RWPE2 (cell line): ENCODE measurements at regions not wholly inside any gene's neighbourhood (a gene's known extent, or its start where the extent isn't known, plus 50 kb on each side); places are given as distances from the start of the nearest gene placed in this dataset.

Experiments used
- ATAC-seq: fragments of 200-7000 bp; cut with Tn5 transposase; 3 replicates; pipeline ENCODE4 v1.9.1; 2021; ENCODE audit warnings: low read depth
- DNase-seq: peaks from one replicate; pipeline ENCODE4 v3.0.0-alpha.2; 2020; ENCODE audit warnings: low spot score
- H3K27ac ChIP-seq: fragments of 450-650 bp; 2 replicates; pipeline ENCODE4 v1.5.1; 2017; ENCODE audit warnings: mild to moderate bottlenecking; ENCODE audit not compliant: poor library complexity, severe bottlenecking
- H3K27me3 ChIP-seq: fragments of 250-450 bp; sonication (Bioruptor Pico); 2 replicates; pipeline ENCODE4 v1.5.1; 2021; ENCODE audit warnings: mild to moderate bottlenecking, moderate library complexity; ENCODE audit not compliant: insufficient read depth, poor library complexity, severe bottlenecking
- H3K36me3 ChIP-seq: fragments of 250-450 bp; sonication (Bioruptor Pico); 2 replicates; pipeline ENCODE4 v1.5.1; 2020; ENCODE audit warnings: low read depth, mild to moderate bottlenecking, moderate library complexity
- H3K4me1 ChIP-seq: fragments of 250-450 bp; sonication (Bioruptor Pico); 2 replicates; pipeline ENCODE4 v1.5.1; 2021; ENCODE audit warnings: mild to moderate bottlenecking, moderate library complexity; ENCODE audit not compliant: insufficient read depth, poor library complexity, severe bottlenecking
- H3K4me3 ChIP-seq: fragments of 250-450 bp; sonication (Bioruptor Pico); 2 replicates; pipeline ENCODE4 v1.5.1; 2021; ENCODE audit warnings: mild to moderate bottlenecking, moderate library complexity; ENCODE audit not compliant: severe bottlenecking
- H3K9me3 ChIP-seq: fragments of 250-450 bp; sonication (Bioruptor Pico); 2 replicates; pipeline ENCODE4 v1.5.1; 2021; ENCODE audit warnings: mild to moderate bottlenecking, moderate library complexity; ENCODE audit not compliant: severe bottlenecking
- TF ChIP-seq, protein P1 (sequence below): fragments of 450-650 bp; IDR thresholded peaks from one replicate; pipeline ENCODE4 v1.5.1; 2017; ENCODE audit warnings: mild to moderate bottlenecking, moderate library complexity; ENCODE audit not compliant: poor library complexity, severe bottlenecking

DNA sequence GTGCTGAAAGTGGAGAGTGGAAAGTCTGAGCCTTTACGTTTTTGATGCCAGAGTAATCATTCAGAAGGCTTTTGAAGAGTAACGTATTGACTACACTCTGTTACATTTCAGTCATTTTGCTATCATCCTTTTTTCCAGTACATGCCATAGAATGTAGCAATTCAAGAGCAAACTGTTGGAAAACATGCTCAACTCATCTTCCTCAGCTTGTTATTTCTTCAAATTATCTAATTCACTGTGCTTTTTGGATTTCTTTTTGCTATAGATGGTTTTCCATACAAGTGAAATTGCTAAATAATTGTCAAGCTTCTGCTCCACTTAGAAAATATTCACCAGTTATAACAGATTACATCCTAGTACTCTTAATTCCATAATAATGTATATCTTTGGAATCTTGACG, 129.9 kb upstream of the CLEC14A start:
- no peak overlapping the region for H3K27ac ChIP-seq
- TF ChIP-seq, protein P1, sequence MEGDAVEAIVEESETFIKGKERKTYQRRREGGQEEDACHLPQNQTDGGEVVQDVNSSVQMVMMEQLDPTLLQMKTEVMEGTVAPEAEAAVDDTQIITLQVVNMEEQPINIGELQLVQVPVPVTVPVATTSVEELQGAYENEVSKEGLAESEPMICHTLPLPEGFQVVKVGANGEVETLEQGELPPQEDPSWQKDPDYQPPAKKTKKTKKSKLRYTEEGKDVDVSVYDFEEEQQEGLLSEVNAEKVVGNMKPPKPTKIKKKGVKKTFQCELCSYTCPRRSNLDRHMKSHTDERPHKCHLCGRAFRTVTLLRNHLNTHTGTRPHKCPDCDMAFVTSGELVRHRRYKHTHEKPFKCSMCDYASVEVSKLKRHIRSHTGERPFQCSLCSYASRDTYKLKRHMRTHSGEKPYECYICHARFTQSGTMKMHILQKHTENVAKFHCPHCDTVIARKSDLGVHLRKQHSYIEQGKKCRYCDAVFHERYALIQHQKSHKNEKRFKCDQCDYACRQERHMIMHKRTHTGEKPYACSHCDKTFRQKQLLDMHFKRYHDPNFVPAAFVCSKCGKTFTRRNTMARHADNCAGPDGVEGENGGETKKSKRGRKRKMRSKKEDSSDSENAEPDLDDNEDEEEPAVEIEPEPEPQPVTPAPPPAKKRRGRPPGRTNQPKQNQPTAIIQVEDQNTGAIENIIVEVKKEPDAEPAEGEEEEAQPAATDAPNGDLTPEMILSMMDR: no peak
- DNase-seq: no peak
- no peaks in the 10 kb centered on the region for H3K4me1 ChIP-seq
- no peaks in the 10 kb centered on the region for H3K9me3 ChIP-seq
- H3K4me3 ChIP-seq: no peak overlapping the region
- H3K36me3 ChIP-seq: no peaks in the 10 kb centered on the region
- no peaks in the 10 kb centered on the region for H3K27me3 ChIP-seq
- no peak for ATAC-seq

DNA sequence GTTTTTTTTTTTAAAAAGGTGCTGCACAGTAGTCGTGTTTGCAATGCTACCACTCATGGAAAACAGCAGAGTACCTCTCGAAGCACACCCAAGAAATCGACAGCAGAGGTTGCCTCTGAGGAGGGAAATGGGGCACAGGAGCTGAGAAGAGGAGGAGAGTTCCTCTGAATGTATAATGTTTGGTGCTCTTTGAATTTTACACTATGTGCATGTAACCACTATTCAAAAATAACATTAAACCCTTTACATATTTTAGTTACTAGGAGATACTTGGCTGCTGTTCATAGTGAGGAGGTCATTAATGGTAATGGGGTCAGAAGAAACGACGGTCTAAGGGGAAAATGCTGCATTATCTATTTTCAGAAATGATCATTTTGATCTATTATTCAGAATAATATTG, 129.4 kb upstream of the CLEC14A start:
- H3K4me1 ChIP-seq: no peaks in the 10 kb centered on the region
- ATAC-seq (no peak), DNase-seq (no peak)
- H3K27ac ChIP-seq: no peak overlapping the region
- H3K36me3 ChIP-seq: no peaks in the 10 kb centered on the region
- no peaks in the 10 kb centered on the region for H3K9me3 ChIP-seq
- H3K27me3 ChIP-seq: no peaks in the 10 kb centered on the region
- TF ChIP-seq, protein P1: no peak
- H3K4me3 ChIP-seq: no peak overlapping the region

DNA sequence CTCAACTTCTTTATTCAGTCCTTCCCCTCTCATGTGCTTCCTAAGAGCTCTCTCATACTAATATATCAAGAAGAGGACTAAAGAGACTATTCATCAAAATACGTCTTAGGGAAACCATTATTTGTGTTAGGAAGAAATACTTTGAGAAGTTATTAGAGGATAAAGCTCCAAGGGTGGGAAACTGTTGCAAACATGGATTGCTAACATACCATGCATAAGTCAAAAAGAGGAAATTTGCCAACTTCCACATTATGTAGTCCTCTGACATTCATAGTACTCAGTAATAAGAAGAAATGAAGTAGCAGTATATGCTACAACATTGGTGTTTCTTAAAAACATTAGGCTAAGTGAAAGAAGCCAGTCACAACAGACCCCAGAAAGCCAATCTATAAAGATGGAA, 128.8 kb upstream of the CLEC14A start:
- ATAC-seq (no peak), DNase-seq (no peak)
- Histone ChIP-seq H3K9me3 (no peaks in the 10 kb centered on the region), H3K4me3 (no peak overlapping the region), H3K4me1 (no peaks in the 10 kb centered on the region), H3K27ac (no peak overlapping the region), H3K27me3 (no peaks in the 10 kb centered on the region), H3K36me3 (no peaks in the 10 kb centered on the region)
- TF ChIP-seq, protein P1: no peak

DNA sequence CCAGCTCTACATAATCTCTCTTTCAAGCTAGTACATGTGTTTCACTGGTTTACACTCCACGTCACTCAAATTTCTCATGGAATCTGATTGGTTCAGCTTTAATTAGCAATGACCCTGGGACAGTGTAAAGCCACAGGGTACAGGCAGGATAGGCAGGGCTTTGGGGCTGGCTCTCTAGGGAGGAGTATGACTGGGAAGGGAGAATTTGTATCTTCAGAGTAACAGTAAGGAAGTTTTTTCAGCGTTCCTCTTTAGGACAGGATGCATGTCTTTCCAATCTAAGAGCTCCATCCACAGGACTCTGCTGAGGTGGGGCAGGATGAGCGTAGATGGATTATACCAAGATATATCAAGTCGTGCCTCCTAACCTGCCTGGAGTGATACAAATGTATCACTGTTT, 112.0 kb upstream of the CLEC14A start:
- ATAC-seq (no peak; the same call in 2 of the 3 replicates), DNase-seq (no peak)
- no peaks in the 10 kb centered on the region for H3K36me3 ChIP-seq
- H3K4me1 ChIP-seq: no peaks in the 10 kb centered on the region
- H3K4me3 ChIP-seq: no peak overlapping the region
- H3K27ac ChIP-seq: no peak overlapping the region
- no peaks in the 10 kb centered on the region for H3K9me3 ChIP-seq
- TF ChIP-seq, protein P1: no peak
- no peaks in the 10 kb centered on the region for H3K27me3 ChIP-seq

DNA sequence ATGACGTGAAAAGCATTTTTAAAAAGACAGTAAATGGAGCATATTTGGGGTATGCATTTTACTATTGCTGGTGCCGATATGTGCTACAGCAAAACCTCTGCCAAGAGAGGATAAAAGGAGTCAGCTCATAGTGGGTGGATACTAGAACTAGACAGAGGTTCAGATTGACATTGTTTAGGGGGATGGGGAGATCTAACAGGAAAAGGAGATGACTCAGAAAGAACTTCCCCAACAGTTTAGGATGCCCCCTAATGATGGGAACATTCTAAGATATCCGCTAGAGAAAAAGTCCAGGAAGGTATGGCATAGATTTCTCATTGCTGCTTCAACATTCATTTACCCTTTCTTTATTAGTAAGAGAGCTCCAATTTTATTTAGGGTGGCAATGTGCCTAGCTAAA, 110.5 kb upstream of the CLEC14A start:
- H3K9me3 ChIP-seq: no peaks in the 10 kb centered on the region
- no peaks in the 10 kb centered on the region for H3K36me3 ChIP-seq
- DNase-seq: no peak
- TF ChIP-seq, protein P1: no peak
- no peaks in the 10 kb centered on the region for H3K27me3 ChIP-seq
- no peak overlapping the region for H3K27ac ChIP-seq
- no peak for ATAC-seq
- H3K4me3 ChIP-seq: no peak overlapping the region
- no peaks in the 10 kb centered on the region for H3K4me1 ChIP-seq
